ENCODE measurements at regions not wholly inside any gene's neighbourhood (a gene's known extent, or its start where the extent isn't known, plus 50 kb on each side); places are given as distances from the start of the nearest gene placed in this dataset.

GRCh38 chr4:125392694-125393093 is 77.9 kb downstream of the FAT4 start:
- no peaks in the 10 kb centered on the region for H3K27me3 ChIP-seq (ENCODE audit: control insufficient read depth in 3 of 3, insufficient read depth in 3 of 3, low read length in 3 of 3)
- no peak overlapping the region for H3K4me3 ChIP-seq (ENCODE audit: low read length in 3 of 3)
- peaks cover 0 to 11% (median 10%) of the 10 kb centered on the region in 3 donors for H3K4me1 ChIP-seq (ENCODE audit: control insufficient read depth in 3 of 3, insufficient read depth in 3 of 3, low read length in 3 of 3)
- H3K9ac ChIP-seq (ENCODE audit: low read depth in 1 of 3, low read length in 3 of 3): no peak overlapping the region
- no peaks in the 10 kb centered on the region for H3K9me3 ChIP-seq (ENCODE audit: control insufficient read depth in 3 of 3, low read length in 3 of 3)
- no peaks in the 10 kb centered on the region for H3K36me3 ChIP-seq (ENCODE audit: control insufficient read depth in 3 of 3, insufficient read depth in 3 of 3, low read length in 3 of 3)
- H3K27ac ChIP-seq (ENCODE audit: low read depth, low read length): no peak overlapping the region

DNA sequence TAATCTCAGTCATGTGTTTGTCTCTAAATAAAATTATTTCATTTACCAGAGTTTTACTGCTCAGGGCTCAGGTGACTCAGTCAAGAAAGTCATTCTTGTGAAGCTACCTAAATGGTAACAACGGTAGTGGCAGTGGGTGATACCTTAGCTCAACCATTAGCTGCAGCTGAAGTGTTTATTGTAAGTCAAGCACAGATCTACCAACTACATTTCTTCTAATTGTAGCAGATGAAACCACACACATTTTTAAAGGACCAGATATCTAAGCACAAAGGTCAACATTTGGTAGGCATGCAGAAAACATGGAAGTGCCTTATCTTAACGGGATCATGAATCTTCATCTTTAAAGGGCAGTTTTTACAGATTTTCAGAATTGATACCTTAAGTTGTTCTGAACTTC is 79.1 kb downstream of the FAT4 start:
- no peak overlapping the region for H3K27ac ChIP-seq (ENCODE audit: low read depth, low read length)
- no peaks in the 10 kb centered on the region for H3K27me3 ChIP-seq (ENCODE audit: control insufficient read depth in 3 of 3, insufficient read depth in 3 of 3, low read length in 3 of 3)
- H3K4me1 ChIP-seq (ENCODE audit: control insufficient read depth in 3 of 3, insufficient read depth in 3 of 3, low read length in 3 of 3): peaks cover 0 to 18% (median 10%) of the 10 kb centered on the region in 3 donors
- no peak overlapping the region for H3K9ac ChIP-seq (ENCODE audit: low read depth in 1 of 3, low read length in 3 of 3)
- H3K36me3 ChIP-seq (ENCODE audit: control insufficient read depth in 3 of 3, insufficient read depth in 3 of 3, low read length in 3 of 3): no peaks in the 10 kb centered on the region
- H3K4me3 ChIP-seq (ENCODE audit: low read length in 3 of 3): no peak overlapping the region
- no peaks in the 10 kb centered on the region for H3K9me3 ChIP-seq (ENCODE audit: control insufficient read depth in 3 of 3, low read length in 3 of 3)

- peaks cover 0 to 17% (median 0%) of the 10 kb centered on the region in 3 donors for H3K4me1 ChIP-seq (ENCODE audit: control insufficient read depth in 3 of 3, insufficient read depth in 3 of 3, low read length in 3 of 3)
- H3K9ac ChIP-seq (ENCODE audit: low read depth in 1 of 3, low read length in 3 of 3): no peak overlapping the region
- H3K27me3 ChIP-seq (ENCODE audit: control insufficient read depth in 3 of 3, insufficient read depth in 3 of 3, low read length in 3 of 3): no peaks in the 10 kb centered on the region
- no peak overlapping the region for H3K27ac ChIP-seq (ENCODE audit: low read depth, low read length)
- no peaks in the 10 kb centered on the region for H3K36me3 ChIP-seq (ENCODE audit: control insufficient read depth in 3 of 3, insufficient read depth in 3 of 3, low read length in 3 of 3)
- no peaks in the 10 kb centered on the region for H3K9me3 ChIP-seq (ENCODE audit: control insufficient read depth in 3 of 3, low read length in 3 of 3)
- H3K4me3 ChIP-seq (ENCODE audit: low read length in 3 of 3): no peak overlapping the region
These were observed 82.5 kb downstream of the FAT4 start for GRCh38 chr4:125397226-125397625.

- H3K27me3 ChIP-seq (ENCODE audit: control insufficient read depth in 3 of 3, insufficient read depth in 3 of 3, low read length in 3 of 3): no peaks in the 10 kb centered on the region
- no peaks in the 10 kb centered on the region for H3K9me3 ChIP-seq (ENCODE audit: control insufficient read depth in 3 of 3, low read length in 3 of 3)
- no peak overlapping the region for H3K27ac ChIP-seq (ENCODE audit: low read depth, low read length)
- no peaks in the 10 kb centered on the region for H3K36me3 ChIP-seq (ENCODE audit: control insufficient read depth in 3 of 3, insufficient read depth in 3 of 3, low read length in 3 of 3)
- no peak overlapping the region for H3K9ac ChIP-seq (ENCODE audit: low read depth in 1 of 3, low read length in 3 of 3)
- peaks cover 0 to 17% (median 0%) of the 10 kb centered on the region in 3 donors for H3K4me1 ChIP-seq (ENCODE audit: control insufficient read depth in 3 of 3, insufficient read depth in 3 of 3, low read length in 3 of 3)
- no peak overlapping the region for H3K4me3 ChIP-seq (ENCODE audit: low read length in 3 of 3)
These were observed 83.7 kb downstream of the FAT4 start for GRCh38 chr4:125398263-125399002.

DNA sequence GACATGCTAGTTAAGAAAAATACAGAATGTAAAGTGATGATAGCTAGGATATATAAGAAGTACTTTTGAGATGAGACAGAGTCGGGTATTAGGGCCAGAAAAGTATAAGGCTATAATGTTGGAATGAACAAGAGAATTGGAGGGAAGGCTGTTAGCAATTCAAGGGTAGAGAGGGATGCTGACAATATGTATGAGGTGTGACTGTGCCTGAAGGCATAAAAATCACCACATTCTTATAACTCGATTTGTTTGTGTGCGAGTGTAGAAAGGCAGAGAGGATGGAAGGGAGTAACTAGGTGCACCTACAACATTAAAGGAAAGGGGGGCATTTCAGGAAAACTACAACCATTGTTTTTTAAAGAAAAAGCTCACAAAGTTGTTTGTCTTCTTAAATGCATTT is 86.0 kb downstream of the FAT4 start:
- H3K36me3 ChIP-seq (ENCODE audit: control insufficient read depth in 3 of 3, insufficient read depth in 3 of 3, low read length in 3 of 3): no peaks in the 10 kb centered on the region
- no peak overlapping the region for H3K4me3 ChIP-seq (ENCODE audit: low read length in 3 of 3)
- no peak overlapping the region for H3K9ac ChIP-seq (ENCODE audit: low read depth in 1 of 3, low read length in 3 of 3)
- H3K9me3 ChIP-seq (ENCODE audit: control insufficient read depth in 3 of 3, low read length in 3 of 3): no peaks in the 10 kb centered on the region
- H3K4me1 ChIP-seq (ENCODE audit: control insufficient read depth in 3 of 3, insufficient read depth in 3 of 3, low read length in 3 of 3): peaks cover 0 to 17% (median 0%) of the 10 kb centered on the region in 3 donors
- no peaks in the 10 kb centered on the region for H3K27me3 ChIP-seq (ENCODE audit: control insufficient read depth in 3 of 3, insufficient read depth in 3 of 3, low read length in 3 of 3)
- no peak overlapping the region for H3K27ac ChIP-seq (ENCODE audit: low read depth, low read length)

DNA sequence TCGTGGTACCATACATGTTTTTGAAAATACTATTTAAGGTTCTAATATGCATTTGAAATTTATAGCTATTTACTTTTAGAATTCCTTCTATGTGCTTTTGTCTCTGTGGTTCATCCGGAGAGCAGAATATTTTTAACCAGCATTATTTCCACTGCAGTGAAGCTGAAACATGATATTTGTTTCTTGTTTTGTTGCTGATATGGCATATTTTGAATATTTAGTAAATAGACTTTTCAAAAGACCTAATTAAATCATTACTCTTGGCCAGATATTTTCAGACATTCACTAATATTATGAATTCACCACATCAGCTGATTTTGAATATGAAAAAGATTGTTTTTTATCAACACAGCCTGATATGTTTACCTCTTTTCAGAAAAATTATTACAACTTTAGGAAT is 87.0 kb downstream of the FAT4 start:
- H3K4me3 ChIP-seq (ENCODE audit: low read length in 3 of 3): no peak overlapping the region
- H3K27me3 ChIP-seq (ENCODE audit: control insufficient read depth in 3 of 3, insufficient read depth in 3 of 3, low read length in 3 of 3): no peaks in the 10 kb centered on the region
- H3K36me3 ChIP-seq (ENCODE audit: control insufficient read depth in 3 of 3, insufficient read depth in 3 of 3, low read length in 3 of 3): no peaks in the 10 kb centered on the region
- H3K9ac ChIP-seq (ENCODE audit: low read depth in 1 of 3, low read length in 3 of 3): no peak overlapping the region
- H3K27ac ChIP-seq (ENCODE audit: low read depth, low read length): no peak overlapping the region
- H3K9me3 ChIP-seq (ENCODE audit: control insufficient read depth in 3 of 3, low read length in 3 of 3): no peaks in the 10 kb centered on the region
- peaks cover 0 to 17% (median 0%) of the 10 kb centered on the region in 3 donors for H3K4me1 ChIP-seq (ENCODE audit: control insufficient read depth in 3 of 3, insufficient read depth in 3 of 3, low read length in 3 of 3)

GRCh38 chr4:125420526-125420925 is 105.8 kb downstream of the FAT4 start:
- peaks cover 0 to 10% (median under 1%) of the 10 kb centered on the region in 3 donors for H3K36me3 ChIP-seq (ENCODE audit: control insufficient read depth in 3 of 3, insufficient read depth in 3 of 3, low read length in 3 of 3)
- H3K27ac ChIP-seq (ENCODE audit: low read depth, low read length): no peak overlapping the region
- no peaks in the 10 kb centered on the region for H3K9me3 ChIP-seq (ENCODE audit: control insufficient read depth in 3 of 3, low read length in 3 of 3)
- H3K4me1 ChIP-seq (ENCODE audit: control insufficient read depth in 3 of 3, insufficient read depth in 3 of 3, low read length in 3 of 3): no peaks in the 10 kb centered on the region
- no peak overlapping the region for H3K9ac ChIP-seq (ENCODE audit: low read depth in 1 of 3, low read length in 3 of 3)
- H3K27me3 ChIP-seq (ENCODE audit: control insufficient read depth in 3 of 3, insufficient read depth in 3 of 3, low read length in 3 of 3): no peaks in the 10 kb centered on the region
- H3K4me3 ChIP-seq (ENCODE audit: low read length in 3 of 3): no peak overlapping the region

DNA sequence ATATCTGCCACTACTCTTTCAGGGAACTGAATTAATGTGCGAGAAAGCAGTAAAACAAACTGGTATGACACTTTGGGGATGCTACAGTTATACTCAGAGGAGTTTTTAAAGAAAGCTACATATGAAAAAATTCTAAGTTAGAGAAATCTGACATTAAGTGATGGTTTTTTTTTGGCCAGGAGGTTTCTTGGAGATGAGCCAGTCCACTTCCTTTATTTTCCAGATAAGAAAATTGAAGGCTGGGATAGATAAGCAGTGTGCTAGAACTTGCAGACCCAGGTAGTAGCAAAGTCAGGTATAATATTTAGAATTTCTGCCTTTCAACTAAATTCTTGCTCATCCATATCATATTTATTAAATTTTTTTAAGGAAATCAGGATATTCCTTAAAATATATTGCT is 106.8 kb downstream of the FAT4 start:
- Histone ChIP-seq H3K4me3 (ENCODE audit: low read length in 3 of 3) (no peak overlapping the region), H3K36me3 (ENCODE audit: control insufficient read depth in 3 of 3, insufficient read depth in 3 of 3, low read length in 3 of 3) (peaks cover 0 to 7% (median 0%) of the 10 kb centered on the region in 3 donors), H3K27ac (ENCODE audit: low read depth, low read length) (no peak overlapping the region), H3K9me3 (ENCODE audit: control insufficient read depth in 3 of 3, low read length in 3 of 3) (no peaks in the 10 kb centered on the region), H3K9ac (ENCODE audit: low read depth in 1 of 3, low read length in 3 of 3) (no peak overlapping the region), H3K27me3 (ENCODE audit: control insufficient read depth in 3 of 3, insufficient read depth in 3 of 3, low read length in 3 of 3) (no peaks in the 10 kb centered on the region), H3K4me1 (ENCODE audit: control insufficient read depth in 3 of 3, insufficient read depth in 3 of 3, low read length in 3 of 3) (no peaks in the 10 kb centered on the region)

- Histone ChIP-seq H3K27ac (ENCODE audit: low read depth, low read length) (no peak overlapping the region), H3K27me3 (ENCODE audit: control insufficient read depth in 3 of 3, insufficient read depth in 3 of 3, low read length in 3 of 3) (no peaks in the 10 kb centered on the region), H3K36me3 (ENCODE audit: control insufficient read depth in 3 of 3, insufficient read depth in 3 of 3, low read length in 3 of 3) (no peaks in the 10 kb centered on the region), H3K9ac (ENCODE audit: low read depth in 1 of 3, low read length in 3 of 3) (no peak overlapping the region), H3K4me1 (ENCODE audit: control insufficient read depth in 3 of 3, insufficient read depth in 3 of 3, low read length in 3 of 3) (no peaks in the 10 kb centered on the region), H3K4me3 (ENCODE audit: low read length in 3 of 3) (no peak overlapping the region), H3K9me3 (ENCODE audit: control insufficient read depth in 3 of 3, low read length in 3 of 3) (no peaks in the 10 kb centered on the region)
These were observed 108.4 kb downstream of the FAT4 start for GRCh38 chr4:125423124-125423523.

GRCh38 chr4:125428832-125429231 is 114.1 kb downstream of the FAT4 start:
- Histone ChIP-seq H3K9me3 (ENCODE audit: control insufficient read depth in 3 of 3, low read length in 3 of 3) (no peaks in the 10 kb centered on the region), H3K27me3 (ENCODE audit: control insufficient read depth in 3 of 3, insufficient read depth in 3 of 3, low read length in 3 of 3) (no peaks in the 10 kb centered on the region), H3K36me3 (ENCODE audit: control insufficient read depth in 3 of 3, insufficient read depth in 3 of 3, low read length in 3 of 3) (no peaks in the 10 kb centered on the region), H3K9ac (ENCODE audit: low read depth in 1 of 3, low read length in 3 of 3) (no peak overlapping the region), H3K27ac (ENCODE audit: low read depth, low read length) (no peak overlapping the region), H3K4me3 (ENCODE audit: low read length in 3 of 3) (no peak overlapping the region), H3K4me1 (ENCODE audit: control insufficient read depth in 3 of 3, insufficient read depth in 3 of 3, low read length in 3 of 3) (no peaks in the 10 kb centered on the region)
